Smooth muscle cell (in vitro differentiated cells): ENCODE measurements at regions not wholly inside any gene's neighbourhood (a gene's known extent, or its start where the extent isn't known, plus 50 kb on each side); places are given as distances from the start of the nearest gene placed in this dataset.

ENCODE experiments used
- DNase-seq: peaks from one replicate; lab custom pipeline; 2025; ENCODE audit not compliant: unreplicated experiment; lab: John Stamatoyannopoulos, UW
- H2AFZ ChIP-seq: fragments of 200-600 bp; sonication (generic); 2 replicates; pipeline ENCODE4 v1.6.0; 2016; ENCODE audit warnings: antibody characterized with exemption, low read depth, mild to moderate bottlenecking
- H3F3A ChIP-seq: fragments of 200-600 bp; sonication (generic); 2 replicates; pipeline ENCODE4 v1.6.0; 2017; ENCODE audit warnings: antibody characterized with exemption, low read depth
- H3K27ac ChIP-seq: fragments of 200-600 bp; sonication (generic); 2 replicates; pipeline ENCODE4 v1.5.1; 2016; ENCODE audit warnings: low read depth, mild to moderate bottlenecking
- H3K27me3 ChIP-seq: fragments of 200-600 bp; sonication (generic); 2 replicates; pipeline ENCODE4 v1.6.1; 2016; ENCODE audit warnings: low read depth, mild to moderate bottlenecking
- H3K36me3 ChIP-seq: fragments of 200-600 bp; sonication (generic); 2 replicates; pipeline ENCODE4 v1.5.1; 2016; ENCODE audit warnings: low read depth
- H3K4me1 ChIP-seq: fragments of 200-600 bp; sonication (generic); 2 replicates; pipeline ENCODE4 v1.5.1; 2016; ENCODE audit warnings: low read depth
- H3K4me2 ChIP-seq: fragments of 200-600 bp; sonication (generic); 2 replicates; pipeline ENCODE4 v1.6.0; 2016; ENCODE audit warnings: mild to moderate bottlenecking
- H3K4me3 ChIP-seq: fragments of 200-600 bp; sonication (generic); 2 replicates; pipeline ENCODE4 v1.5.1; 2016; ENCODE audit warnings: mild to moderate bottlenecking
- H3K79me2 ChIP-seq: fragments of 200-600 bp; sonication (generic); 2 replicates; pipeline ENCODE4 v1.6.0; 2016; ENCODE audit warnings: low read depth, mild to moderate bottlenecking
- H3K9ac ChIP-seq: fragments of 200-600 bp; sonication (generic); 2 replicates; pipeline ENCODE4 v1.6.0; 2016; ENCODE audit warnings: low read depth
- H3K9me3 ChIP-seq: fragments of 200-600 bp; sonication (generic); replicated peaks from 2 replicates; pipeline ENCODE4 v1.5.1; 2016; ENCODE audit warnings: low read depth
- H4K20me1 ChIP-seq: fragments of 200-600 bp; sonication (generic); 2 replicates; pipeline ENCODE4 v1.6.0; 2016; ENCODE audit warnings: low read depth
- CTCF ChIP-seq: fragments of 200-600 bp; sonication (generic); IDR thresholded peaks from 2 replicates; pipeline ENCODE4 v1.5.1; 2017; ENCODE audit warnings: borderline replicate concordance, mild to moderate bottlenecking, antibody characterized with exemption; ENCODE audit not compliant: insufficient read depth, poor library complexity, severe bottlenecking
- WGBS: methylation state at CpG from one replicate; pipeline ENCODE4 v1.1.7; 2016; ENCODE audit warnings: low lambda C conversion rate; 5-methylcytosine and 5-hydroxymethylcytosine counted together

GRCh38 chr6:9583753-9584352 lies 831.0 kb downstream of the TFAP2A start:
- H3K4me2 ChIP-seq, result no peak overlapping the region
- no peaks in the 10 kb centered on the region for H3F3A ChIP-seq
- no peaks in the 10 kb centered on the region for H3K4me1 ChIP-seq
- H3K9me3 ChIP-seq, result no peaks in the 10 kb centered on the region
- no peaks in the 10 kb centered on the region for H3K79me2 ChIP-seq
- H3K27me3 ChIP-seq, result no peaks in the 10 kb centered on the region
- no peaks in the 10 kb centered on the region for H3K36me3 ChIP-seq
- no peak overlapping the region for H2AFZ ChIP-seq
- no peak overlapping the region for H3K4me3 ChIP-seq
- H3K27ac ChIP-seq, result no peak overlapping the region
- no peaks in the 10 kb centered on the region for H4K20me1 ChIP-seq
- no peak for TF ChIP-seq CTCF
- DNase-seq, result no peak
- WGBS, result 92% methylated on average over 2 of the region's 2 CpGs
- no peak overlapping the region for H3K9ac ChIP-seq

GRCh38 chr6:9581155-9581554 lies 833.7 kb downstream of the TFAP2A start:
- no peak for TF ChIP-seq CTCF

GRCh38 chr6:9576521-9576920 lies 838.4 kb downstream of the TFAP2A start:
- 67% methylated on average over 4 of the region's 4 CpGs for WGBS
- H3K4me1 ChIP-seq, result no peaks in the 10 kb centered on the region
- no peaks in the 10 kb centered on the region for H3K36me3 ChIP-seq
- no peak overlapping the region for H3K27ac ChIP-seq
- no peak for DNase-seq
- H3F3A ChIP-seq, result no peaks in the 10 kb centered on the region
- H3K27me3 ChIP-seq, result no peaks in the 10 kb centered on the region
- H4K20me1 ChIP-seq, result no peaks in the 10 kb centered on the region
- TF ChIP-seq CTCF, result no peak
- H3K9ac ChIP-seq, result no peak overlapping the region
- H3K9me3 ChIP-seq, result no peaks in the 10 kb centered on the region
- no peak overlapping the region for H3K4me2 ChIP-seq
- H3K79me2 ChIP-seq, result no peaks in the 10 kb centered on the region
- no peak overlapping the region for H2AFZ ChIP-seq
- no peak overlapping the region for H3K4me3 ChIP-seq

More at GRCh38 chr6:9581155-9581554, 833.7 kb downstream of the TFAP2A start:
- Histone ChIP-seq H3K9ac (no peak overlapping the region), H3K4me1 (no peaks in the 10 kb centered on the region), H3K9me3 (no peaks in the 10 kb centered on the region), H3K4me3 (no peak overlapping the region), H2AFZ (no peak overlapping the region), H4K20me1 (no peaks in the 10 kb centered on the region), H3K27ac (no peak overlapping the region), H3K27me3 (no peaks in the 10 kb centered on the region), H3K79me2 (no peaks in the 10 kb centered on the region), H3K4me2 (no peak overlapping the region), H3K36me3 (no peaks in the 10 kb centered on the region), H3F3A (no peaks in the 10 kb centered on the region)
- DNase-seq, result no peak

- Histone ChIP-seq H3F3A (no peaks in the 10 kb centered on the region), H3K79me2 (no peaks in the 10 kb centered on the region), H3K4me1 (no peaks in the 10 kb centered on the region), H3K4me2 (no peak overlapping the region), H3K27me3 (no peaks in the 10 kb centered on the region), H3K9ac (no peak overlapping the region), H3K9me3 (no peaks in the 10 kb centered on the region), H3K36me3 (no peaks in the 10 kb centered on the region), H4K20me1 (no peaks in the 10 kb centered on the region), H3K27ac (no peak overlapping the region), H2AFZ (no peak overlapping the region), H3K4me3 (no peak overlapping the region)
- DNase-seq, result no peak
- TF ChIP-seq CTCF, result no peak
These were observed 848.8 kb downstream of the TFAP2A start for GRCh38 chr6:9566096-9566495.
